Bronchial epithelial cell (primary cell): ENCODE measurements at regions not wholly inside any gene's neighbourhood (a gene's known extent, or its start where the extent isn't known, plus 50 kb on each side); places are given as distances from the start of the nearest gene placed in this dataset.

ENCODE experiments used
- DNase-seq: peaks from one replicate; pipeline ENCODE4 v3.0.0-alpha.2; 2010; ENCODE audit warnings: low read depth
- FAIRE-seq: peaks from 2 replicates; lab custom pipeline; 2011; peaks lifted over from hg19 to GRCh38; lab: Jason Lieb, UNC
- H3K27me3 ChIP-seq: 2 replicates; pipeline ENCODE4 v1.5.1; 2011; ENCODE audit warnings: low read length; ENCODE audit not compliant: control insufficient read depth, insufficient read depth
- H3K36me3 ChIP-seq: 2 replicates; pipeline ENCODE4 v1.5.1; 2011; ENCODE audit warnings: low read length; ENCODE audit not compliant: control insufficient read depth, insufficient read depth
- H3K4me3 ChIP-seq: 2 replicates; pipeline ENCODE4 v1.5.1; 2011; ENCODE audit warnings: mild to moderate bottlenecking, low read depth, low read length, control low read depth
- TF ChIP-seq, protein P1 (sequence below): IDR thresholded peaks from 2 replicates; pipeline ENCODE4 v1.5.1; 2011; ENCODE audit warnings: mild to moderate bottlenecking, moderate library complexity, low read length, control low read depth, inconsistent platforms; ENCODE audit not compliant: insufficient read depth, severe bottlenecking

GRCh38 chr5:56316299-56316994 lies 83.3 kb upstream of the ANKRD55 start:
- DNase-seq: no peak
- Histone ChIP-seq H3K27me3 (no peaks in the 10 kb centered on the region), H3K4me3 (no peak overlapping the region), H3K36me3 (no peaks in the 10 kb centered on the region)
- no peak for FAIRE-seq
- TF ChIP-seq, protein P1, sequence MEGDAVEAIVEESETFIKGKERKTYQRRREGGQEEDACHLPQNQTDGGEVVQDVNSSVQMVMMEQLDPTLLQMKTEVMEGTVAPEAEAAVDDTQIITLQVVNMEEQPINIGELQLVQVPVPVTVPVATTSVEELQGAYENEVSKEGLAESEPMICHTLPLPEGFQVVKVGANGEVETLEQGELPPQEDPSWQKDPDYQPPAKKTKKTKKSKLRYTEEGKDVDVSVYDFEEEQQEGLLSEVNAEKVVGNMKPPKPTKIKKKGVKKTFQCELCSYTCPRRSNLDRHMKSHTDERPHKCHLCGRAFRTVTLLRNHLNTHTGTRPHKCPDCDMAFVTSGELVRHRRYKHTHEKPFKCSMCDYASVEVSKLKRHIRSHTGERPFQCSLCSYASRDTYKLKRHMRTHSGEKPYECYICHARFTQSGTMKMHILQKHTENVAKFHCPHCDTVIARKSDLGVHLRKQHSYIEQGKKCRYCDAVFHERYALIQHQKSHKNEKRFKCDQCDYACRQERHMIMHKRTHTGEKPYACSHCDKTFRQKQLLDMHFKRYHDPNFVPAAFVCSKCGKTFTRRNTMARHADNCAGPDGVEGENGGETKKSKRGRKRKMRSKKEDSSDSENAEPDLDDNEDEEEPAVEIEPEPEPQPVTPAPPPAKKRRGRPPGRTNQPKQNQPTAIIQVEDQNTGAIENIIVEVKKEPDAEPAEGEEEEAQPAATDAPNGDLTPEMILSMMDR: no peak

DNA sequence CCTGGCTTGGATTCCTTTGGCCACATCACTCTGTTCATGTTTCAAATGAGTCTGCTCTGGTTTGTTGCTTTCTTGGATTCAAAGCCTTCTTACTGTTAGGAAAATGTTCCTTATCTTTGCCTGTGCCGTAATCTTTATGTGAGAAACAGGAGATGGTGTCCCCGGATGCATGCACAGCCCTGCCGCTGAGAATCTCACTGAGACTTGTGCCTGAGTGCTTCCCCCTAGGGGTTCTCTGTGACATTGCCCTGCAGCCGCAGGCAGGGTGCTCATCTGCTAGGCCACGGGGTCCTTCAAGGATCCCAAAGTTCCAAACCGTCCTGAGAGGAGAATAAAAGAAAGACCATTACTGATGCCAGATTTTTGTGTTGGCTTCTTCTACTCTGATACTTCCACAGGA lies 81.4 kb upstream of the ANKRD55 start:
- TF ChIP-seq, protein P1: peak; percentile 42
- no peak overlapping the region for H3K4me3 ChIP-seq
- no peaks in the 10 kb centered on the region for H3K27me3 ChIP-seq
- no peaks in the 10 kb centered on the region for H3K36me3 ChIP-seq
- FAIRE-seq (no peak), DNase-seq (no peak)

GRCh38 chr5:56313596-56313995 lies 80.5 kb upstream of the ANKRD55 start:
- TF ChIP-seq, protein P1: no peak
- FAIRE-seq (no peak), DNase-seq (peak; percentile 52)
- Histone ChIP-seq H3K36me3 (no peaks in the 10 kb centered on the region), H3K27me3 (no peaks in the 10 kb centered on the region), H3K4me3 (no peak overlapping the region)

GRCh38 chr5:56313004-56313531 lies 79.9 kb upstream of the ANKRD55 start:
- no peak overlapping the region for H3K4me3 ChIP-seq
- no peak for DNase-seq
- TF ChIP-seq, protein P1: no peak
- no peaks in the 10 kb centered on the region for H3K27me3 ChIP-seq
- no peaks in the 10 kb centered on the region for H3K36me3 ChIP-seq
- FAIRE-seq: no peak

GRCh38 chr5:56311306-56311905 lies 78.3 kb upstream of the ANKRD55 start:
- H3K27me3 ChIP-seq: no peaks in the 10 kb centered on the region
- FAIRE-seq (no peak), DNase-seq (no peak)
- TF ChIP-seq, protein P1: no peak
- H3K36me3 ChIP-seq: no peaks in the 10 kb centered on the region
- no peak overlapping the region for H3K4me3 ChIP-seq
